ENCODE measurements at regions not wholly inside any gene's neighbourhood (a gene's known extent, or its start where the extent isn't known, plus 50 kb on each side); places are given as distances from the start of the nearest gene placed in this dataset.

GRCh38 chr12:107325075-107325608 is 231.8 kb upstream of the CRY1 start:
- no peak for DNase-seq (ENCODE audit: extremely low read depth, low read depth)
- no peak for TF ChIP-seq CTCF (IDR thresholded peaks at IDR 0.05; ENCODE audit: low read depth, low read length)

- TF ChIP-seq CTCF (IDR thresholded peaks at IDR 0.05; ENCODE audit: low read depth, low read length): no peak
- no peak for DNase-seq (ENCODE audit: extremely low read depth, low read depth)
Observed at GRCh38 chr12:107326237-107326636, 232.9 kb upstream of the CRY1 start.

- no peak for DNase-seq (ENCODE audit: extremely low read depth, low read depth)
- TF ChIP-seq CTCF (IDR thresholded peaks at IDR 0.05; ENCODE audit: low read depth, low read length): no peak
Observed at GRCh38 chr12:107327651-107328182, 234.4 kb upstream of the CRY1 start.

DNA sequence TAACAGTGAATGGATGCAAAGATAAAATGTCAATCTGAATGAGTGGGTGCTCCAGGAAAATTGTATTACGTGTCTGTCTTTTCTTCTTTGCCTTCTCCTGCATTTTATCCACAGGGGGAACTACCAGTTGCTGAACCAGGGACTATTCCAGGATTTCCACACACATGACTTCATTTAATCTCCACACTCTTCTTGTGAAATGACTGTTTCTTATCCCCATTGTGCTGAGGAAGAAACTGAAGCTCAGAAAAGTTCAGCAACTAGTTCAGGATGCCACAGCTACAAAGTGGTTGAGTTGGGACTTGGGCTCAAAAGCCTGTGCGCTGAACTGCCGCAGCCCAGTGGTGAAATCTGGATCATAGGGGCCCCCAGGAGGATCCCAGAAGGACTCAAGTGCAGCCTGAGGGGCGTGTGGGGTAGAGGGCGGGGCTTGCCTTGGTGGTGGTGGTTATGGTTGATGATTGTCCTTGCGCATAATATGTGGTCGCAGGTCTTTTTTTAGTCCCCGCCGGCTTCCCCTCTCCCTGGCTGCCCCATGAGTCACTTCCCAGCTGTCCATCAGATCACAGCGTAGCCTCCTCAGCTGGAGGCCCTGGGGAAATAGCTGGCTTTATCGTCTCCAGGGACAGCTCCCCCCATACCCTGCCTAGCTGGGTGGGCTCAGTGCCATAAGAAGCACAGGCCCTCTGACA is 235.2 kb upstream of the CRY1 start:
- DNase-seq (ENCODE audit: extremely low read depth, low read depth): no peak
- no peak for TF ChIP-seq CTCF (IDR thresholded peaks at IDR 0.05; ENCODE audit: low read depth, low read length)

DNA sequence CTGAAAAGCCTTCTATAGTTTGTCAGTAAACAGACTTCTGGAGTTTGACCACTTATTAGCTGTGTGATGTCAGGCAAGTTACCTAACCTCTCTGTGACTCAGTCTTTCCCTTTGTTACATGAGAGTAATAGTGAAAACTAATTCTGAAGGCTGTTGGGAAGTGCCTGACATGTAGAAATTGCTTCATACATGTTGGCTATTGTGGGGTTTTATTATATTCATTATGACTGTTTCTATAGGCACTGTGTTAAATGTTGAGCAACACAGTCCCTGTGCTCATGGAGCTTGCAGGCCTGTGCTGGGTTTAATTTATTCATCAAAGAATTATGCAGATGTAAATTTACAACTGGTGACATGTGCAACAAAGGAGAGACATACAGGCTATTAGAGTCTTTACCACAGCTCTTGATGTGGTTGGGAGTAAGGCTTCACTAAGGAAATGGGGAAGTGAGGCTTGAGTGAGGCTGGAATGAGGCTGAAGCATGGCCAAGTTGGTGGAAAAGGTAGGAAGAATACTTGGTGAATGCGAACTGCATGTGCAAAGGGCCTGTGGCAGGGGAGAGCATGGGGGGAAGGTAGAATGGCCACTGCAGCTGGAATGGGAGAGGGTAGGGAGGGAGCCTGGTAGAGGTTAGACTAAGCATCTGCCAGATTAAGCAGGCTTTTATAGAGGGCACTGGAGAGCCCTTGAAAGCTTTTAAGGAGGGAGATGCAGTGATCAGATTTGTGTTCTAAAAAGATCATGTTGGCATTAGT is 236.4 kb upstream of the CRY1 start:
- TF ChIP-seq CTCF (IDR thresholded peaks at IDR 0.05; ENCODE audit: low read depth, low read length): no peak
- no peak for DNase-seq (ENCODE audit: extremely low read depth, low read depth)

- DNase-seq (ENCODE audit: extremely low read depth, low read depth): no peak
- no peak for TF ChIP-seq CTCF (IDR thresholded peaks at IDR 0.05; ENCODE audit: low read depth, low read length)
Observed at GRCh38 chr12:107330831-107331431, 237.6 kb upstream of the CRY1 start.
